Panc1 (cell line): ENCODE measurements at regions not wholly inside any gene's neighbourhood (a gene's known extent, or its start where the extent isn't known, plus 50 kb on each side); places are given as distances from the start of the nearest gene placed in this dataset.

Source experiments
- ATAC-seq: fragments of 200-7000 bp; cut with Tn5 transposase; 2 replicates; pipeline ENCODE4 v1.9.1; 2020; ENCODE audit warnings: mild to moderate bottlenecking, moderate library complexity
- BruUV-seq: library from RNA; stranded (reverse); fragments of 400-500 nt; replicated peaks from 2 replicates; lab custom pipeline; 2021; lab: Mats Ljungman, UMichigan
- CTCF ChIA-PET: fragments of 300-600 bp; sonication (Branson Sonifier 250); formaldehyde crosslinking; loops from one replicate; lab custom pipeline; 2022; ENCODE audit warnings: antibody characterized with exemption; lab: Charles Lee
- POLR2A ChIA-PET: fragments of 300-600 bp; sonication (Branson Sonifier 250); formaldehyde crosslinking; loops from one replicate; lab custom pipeline; 2022; ENCODE audit warnings: antibody characterized with exemption; lab: Charles Lee
- DNase-seq: peaks from one replicate; pipeline ENCODE4 v3.0.0-alpha.2; 2010; ENCODE audit warnings: low read depth, low spot score
- H3K27ac ChIP-seq: 2 replicates; pipeline ENCODE4 v1.5.1; 2011; ENCODE audit warnings: mild to moderate bottlenecking, low read length, inconsistent platforms
- H3K27me3 ChIP-seq: fragments of 200-500 bp; sonication (Bioruptor generic); 2 replicates; pipeline ENCODE4 v1.6.0; 2014; ENCODE audit warnings: low read length, inconsistent platforms; ENCODE audit not compliant: control insufficient read depth, insufficient read depth
- H3K36me3 ChIP-seq: fragments of 200-500 bp; sonication (Bioruptor generic); 2 replicates; pipeline ENCODE4 v1.5.1; 2014; ENCODE audit warnings: inconsistent platforms, mild to moderate bottlenecking, low read length, moderate library complexity; ENCODE audit not compliant: control insufficient read depth, insufficient read depth
- H3K4me1 ChIP-seq: 2 replicates; pipeline ENCODE4 v1.5.1; 2011; ENCODE audit warnings: inconsistent platforms, mild to moderate bottlenecking, low read length, moderate library complexity; ENCODE audit not compliant: control insufficient read depth, insufficient read depth
- H3K4me3 ChIP-seq, 2 experiments: 2 replicates each; pipeline ENCODE4 v1.5.1; 2011 to 2012; ENCODE audit warnings: low read depth in 2 of 2, low read length in 2 of 2, mild to moderate bottlenecking in 2 of 2, inconsistent platforms in 1 of 2, moderate library complexity in 1 of 2
- H3K9me3 ChIP-seq: fragments of 200-500 bp; sonication (Bioruptor generic); 2 replicates; pipeline ENCODE4 v1.5.1; 2014; ENCODE audit warnings: low read depth, mild to moderate bottlenecking, inconsistent platforms, low read length, moderate library complexity; ENCODE audit not compliant: control insufficient read depth, insufficient read depth
- CTCF ChIP-seq: fragments of 450-650 bp; IDR thresholded peaks from 2 replicates; pipeline ENCODE4 v1.5.1; 2017; ENCODE audit warnings: mild to moderate bottlenecking
- POLR2AphosphoS5 ChIP-seq: IDR thresholded peaks from 2 replicates; pipeline ENCODE4 v1.6.1; 2012; ENCODE audit warnings: mild to moderate bottlenecking, low read depth, low read length, moderate library complexity
- REST ChIP-seq, 2 experiments: IDR thresholded peaks; 2 replicates each; pipeline ENCODE4 v1.6.1; 2011 to 2012; ENCODE audit warnings: low read depth in 2 of 2, control low read depth in 1 of 2, low read length in 1 of 2, mild to moderate bottlenecking in 1 of 2, moderate library complexity in 1 of 2; ENCODE audit not compliant: insufficient read depth in 1 of 2
- SIN3A ChIP-seq: IDR thresholded peaks from 2 replicates; pipeline ENCODE4 v1.6.1; 2012; ENCODE audit warnings: low read depth, mild to moderate bottlenecking, low read length, moderate library complexity, borderline replicate concordance; ENCODE audit not compliant: insufficient read depth
- TCF7L2 ChIP-seq: IDR thresholded peaks from 2 replicates; pipeline ENCODE4 v1.6.1; 2011; ENCODE audit warnings: mild to moderate bottlenecking, low read depth, low read length, inconsistent platforms
- in situ Hi-C: cut with HindIII; loops from 2 replicates; pipeline ENCODE4 v1.10.0; 2016; ENCODE audit warnings: low sequenced_read_pairs, low pct_unique_long_range_greater_than_20kb
- intact Hi-C: fragments of 100-400 bp; cut with micrococcal nuclease; formaldehyde crosslinking; loops from one replicate; pipeline ENCODE4 v1.10.0; 2022; ENCODE audit not compliant: unreplicated experiment

GRCh38 chr10:2462581-2462980, 604.8 kb upstream of the PFKP start:
- in situ Hi-C loops = no loop called here
- Histone ChIP-seq H3K9me3 (no peaks in the 10 kb centered on the region), H3K36me3 (no peaks in the 10 kb centered on the region), H3K27me3 (no peaks in the 10 kb centered on the region), H3K4me1 (no peaks in the 10 kb centered on the region), H3K27ac (no peak overlapping the region), H3K4me3 (no peak overlapping the region)
- no TSS peak for BruUV-seq
- DNase-seq (no peak), ATAC-seq (no peak)
- TF ChIP-seq SIN3A (no peak), POLR2AphosphoS5 (no peak)
- intact Hi-C loops = no loop called here
- ChIA-PET CTCF (no interaction called here), POLR2A (no interaction called here)

- no peak for ATAC-seq
- Histone ChIP-seq H3K27me3 (no peaks in the 10 kb centered on the region), H3K4me3 (no peak overlapping the region), H3K36me3 (no peaks in the 10 kb centered on the region), H3K4me1 (no peaks in the 10 kb centered on the region), H3K9me3 (no peaks in the 10 kb centered on the region), H3K27ac (no peak overlapping the region)
- CTCF ChIA-PET = no interaction called here
- no TSS peak for BruUV-seq
- POLR2A ChIA-PET = no interaction called here
- no peak for DNase-seq
- in situ Hi-C loops = no loop called here
- TF ChIP-seq SIN3A (no peak), REST (IDR thresholded peaks at IDR 0.05; ENCODE audit: insufficient read depth in 1 of 2, low read depth in 2 of 2, low read length in 1 of 2) (no peak), CTCF (no peak)
- intact Hi-C loops = no loop called here
Measured at GRCh38 chr10:2460812-2461211, 606.5 kb upstream of the PFKP start.

- H3K9me3 ChIP-seq = no peaks in the 10 kb centered on the region
- BruUV-seq = no TSS peak
- H3K4me3 ChIP-seq = no peak overlapping the region
- TF ChIP-seq CTCF = no peak
- no peak for TF ChIP-seq POLR2AphosphoS5
- TF ChIP-seq REST (IDR thresholded peaks at IDR 0.05; ENCODE audit: insufficient read depth in 1 of 2, low read depth in 2 of 2, low read length in 1 of 2) = no peak
- no peak for TF ChIP-seq SIN3A
- no peak for TF ChIP-seq TCF7L2
- DNase-seq = no peak
- CTCF ChIA-PET = no interaction called here
- no peak for ATAC-seq
- H3K4me1 ChIP-seq = no peaks in the 10 kb centered on the region
- H3K27ac ChIP-seq = no peak overlapping the region
- in situ Hi-C loops (no loop called here), intact Hi-C loops (no loop called here)
- H3K27me3 ChIP-seq = no peaks in the 10 kb centered on the region
- no peaks in the 10 kb centered on the region for H3K36me3 ChIP-seq
- POLR2A ChIA-PET = no interaction called here
Measured at GRCh38 chr10:2459713-2460112, 607.6 kb upstream of the PFKP start.
